Loucy (cell line): ENCODE measurements at regions not wholly inside any gene's neighbourhood (a gene's known extent, or its start where the extent isn't known, plus 50 kb on each side); places are given as distances from the start of the nearest gene placed in this dataset.

ENCODE experiments used
- CTCF ChIP-seq: fragments of 200-600 bp; sonication (generic); conservative IDR thresholded peaks from 2 replicates; pipeline ENCODE4 v1.5.1; 2014; ENCODE audit warnings: mild to moderate bottlenecking, antibody characterized with exemption, low read length
- EZH2phosphoT487 ChIP-seq: fragments of 200-600 bp; IDR thresholded peaks from 2 replicates; pipeline ENCODE4 v1.6.1; 2018; ENCODE audit warnings: antibody characterized with exemption, mild to moderate bottlenecking, moderate library complexity, borderline replicate concordance

- TF ChIP-seq CTCF (no peak), EZH2phosphoT487 (no peak)
These were observed 362.0 kb upstream of the XYLT1 start for GRCh38 chr16:17832738-17833137.
